CD4-positive, alpha-beta T cell treated with Interleukin-2 at 100 ng/mL for 4 hours (primary cell): ENCODE measurements at regions not wholly inside any gene's neighbourhood (a gene's known extent, or its start where the extent isn't known, plus 50 kb on each side); places are given as distances from the start of the nearest gene placed in this dataset.
A peak's percentile ranks its signal among the peaks of the same experiment; 100 is the strongest.

Experiments
- DNase-seq: peaks from one replicate; pipeline ENCODE4 v3.0.0-alpha.2; 2020; ENCODE audit warnings: low spot score

GRCh38 chr1:209223791-209224190 lies 359.7 kb upstream of the CAMK1G start:
- DNase-seq = no peak

GRCh38 chr1:209224886-209225285 lies 358.6 kb upstream of the CAMK1G start:
- no peak for DNase-seq

DNA sequence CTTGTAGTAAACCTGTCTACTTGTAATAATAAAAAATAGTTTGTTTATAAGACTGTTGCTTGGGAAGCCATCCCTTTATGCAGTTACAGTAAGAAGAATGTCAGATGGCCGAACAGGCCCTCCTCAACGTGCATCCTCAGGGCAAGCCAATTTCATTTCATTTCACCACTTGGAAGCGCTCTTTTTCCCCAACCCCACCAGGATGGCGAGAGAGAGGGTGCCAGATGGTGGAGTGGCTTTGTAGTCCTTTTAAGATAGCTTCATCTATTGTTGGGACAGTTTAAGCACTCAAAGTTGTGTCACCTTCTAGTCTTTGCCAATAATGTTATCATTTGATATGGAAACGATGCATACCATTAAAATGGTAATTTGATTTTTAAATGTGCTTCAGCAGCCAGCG lies 356.3 kb upstream of the CAMK1G start:
- no peak for DNase-seq

- no peak for DNase-seq
These were observed 355.6 kb upstream of the CAMK1G start for GRCh38 chr1:209227941-209228340.

GRCh38 chr1:209229494-209230061 lies 353.9 kb upstream of the CAMK1G start:
- no peak for DNase-seq

- DNase-seq = no peak
These were observed 353.2 kb upstream of the CAMK1G start for GRCh38 chr1:209230314-209230713.

DNA sequence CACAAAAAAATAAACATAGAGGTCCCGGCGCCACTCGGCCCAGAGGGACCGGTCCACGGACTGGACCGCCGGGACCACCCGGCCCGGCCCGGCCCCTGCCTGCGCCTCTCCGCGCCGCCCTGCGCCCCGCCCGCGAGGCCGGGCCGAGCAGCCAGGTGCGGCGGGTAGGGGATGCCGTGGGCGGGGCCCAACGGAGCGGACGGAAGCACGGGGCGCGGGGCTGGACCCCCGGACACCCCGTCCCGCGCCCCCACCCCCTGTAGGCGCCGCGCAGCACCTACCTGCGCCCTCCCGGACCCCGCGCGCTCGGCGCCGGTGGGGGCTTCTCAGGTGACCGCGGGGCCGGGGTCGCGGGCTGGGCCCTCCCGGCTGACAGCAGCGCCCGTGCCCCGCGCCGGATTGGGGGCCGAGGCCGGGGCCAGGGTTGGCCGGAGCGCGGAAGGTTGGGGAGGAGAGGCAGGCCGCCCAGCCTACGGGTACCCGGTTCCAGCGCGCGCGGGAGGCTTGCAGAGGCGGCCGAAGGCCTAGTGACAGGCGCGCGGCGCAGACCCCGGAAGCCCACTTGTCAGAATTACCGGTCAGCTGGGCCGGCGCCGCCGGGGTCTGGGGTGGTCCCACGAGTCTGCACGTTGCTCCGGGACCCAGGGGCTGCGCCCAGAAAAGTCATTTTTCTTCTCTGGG lies 351.9 kb upstream of the CAMK1G start:
- no peak for DNase-seq

DNA sequence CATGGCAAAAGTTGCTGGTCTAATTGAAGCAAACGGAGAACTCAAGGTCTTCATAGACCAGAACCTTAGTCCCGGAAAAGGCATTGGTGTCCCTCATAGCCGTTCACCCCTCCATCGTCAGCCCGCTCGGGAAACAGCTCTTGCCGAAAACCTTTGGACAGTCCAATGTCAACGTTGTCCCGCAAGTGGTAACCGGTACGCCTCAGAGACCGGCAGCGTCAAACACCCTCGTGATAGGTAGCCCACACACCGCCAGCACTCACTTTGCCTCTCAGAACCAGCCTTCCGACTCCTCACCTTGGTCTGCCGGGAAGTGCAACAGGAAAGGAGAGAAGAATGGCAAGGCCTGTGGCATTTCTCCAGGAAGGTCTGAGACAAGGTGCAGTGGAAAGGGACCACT lies 351.3 kb upstream of the CAMK1G start:
- DNase-seq = no peak

- no peak for DNase-seq
These were observed 350.8 kb upstream of the CAMK1G start for GRCh38 chr1:209232759-209233158.

GRCh38 chr1:209235166-209235565 lies 348.3 kb upstream of the CAMK1G start:
- no peak for DNase-seq

DNA sequence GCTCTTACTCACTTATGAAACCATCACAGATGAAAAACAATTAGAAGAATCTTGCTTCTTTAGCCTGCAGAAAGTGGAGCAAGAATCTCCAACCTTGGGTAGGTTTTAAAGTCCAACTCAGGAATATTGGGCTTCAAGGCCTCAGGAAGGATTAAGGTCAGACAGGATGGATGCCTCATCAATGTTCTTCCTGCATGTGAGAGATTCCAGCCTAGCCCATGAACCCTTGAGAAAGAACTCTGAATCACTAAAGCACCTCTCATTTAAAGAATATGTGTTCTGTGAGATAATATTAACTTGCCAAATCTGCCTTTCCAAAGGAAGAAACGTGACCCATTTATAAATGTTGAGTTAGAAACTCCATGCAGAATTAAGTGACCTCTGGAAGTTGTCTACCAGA lies 345.2 kb upstream of the CAMK1G start:
- DNase-seq = no peak

GRCh38 chr1:209240351-209240750 lies 343.2 kb upstream of the CAMK1G start:
- no peak for DNase-seq

GRCh38 chr1:209241487-209241886 lies 342.0 kb upstream of the CAMK1G start:
- DNase-seq = no peak

- peak; percentile 52 for DNase-seq
These were observed 334.8 kb upstream of the CAMK1G start for GRCh38 chr1:209248649-209249279.

GRCh38 chr1:209249280-209249670 lies 334.2 kb upstream of the CAMK1G start:
- DNase-seq = no peak

GRCh38 chr1:209249785-209250440 lies 333.6 kb upstream of the CAMK1G start:
- no peak for DNase-seq

DNA sequence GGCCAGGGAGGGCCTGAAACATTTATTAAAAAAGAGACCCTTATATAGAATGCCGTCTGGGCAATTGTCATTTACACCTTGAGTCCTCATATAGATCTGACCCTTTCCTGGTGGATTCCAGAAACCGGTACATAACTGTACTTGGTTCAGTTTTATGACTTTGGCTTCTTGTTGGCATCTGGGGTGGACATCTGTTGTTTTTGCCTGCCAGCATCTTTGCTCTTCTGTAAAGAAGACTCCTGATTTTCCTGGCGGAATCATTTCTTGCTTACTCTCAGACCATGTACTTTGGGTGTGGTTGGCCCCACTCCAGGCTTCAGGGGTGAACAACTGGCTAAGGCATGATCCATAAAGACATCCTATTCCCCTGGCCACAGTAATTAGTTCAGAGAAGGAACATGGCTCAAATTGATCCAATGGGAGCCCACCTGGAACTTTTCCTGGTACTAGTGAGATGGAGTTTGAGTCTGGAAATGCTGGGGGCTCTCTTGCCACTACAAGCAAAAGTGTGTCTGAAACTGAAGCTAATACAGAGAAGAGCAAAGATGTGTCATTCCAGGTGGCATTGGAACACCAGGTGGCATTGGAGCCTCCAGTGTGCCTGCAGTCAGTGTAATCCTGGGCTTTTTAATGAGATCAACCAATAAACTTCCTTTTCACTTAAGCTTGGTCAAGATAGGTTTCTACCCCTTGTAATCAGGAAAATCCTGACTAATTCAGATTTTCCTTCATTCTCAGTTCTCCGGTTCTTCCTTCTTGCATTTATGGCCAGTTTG lies 332.5 kb upstream of the CAMK1G start:
- DNase-seq = no peak

- no peak for DNase-seq
These were observed 326.7 kb upstream of the CAMK1G start for GRCh38 chr1:209256766-209257350.

GRCh38 chr1:209257454-209257853 lies 326.1 kb upstream of the CAMK1G start:
- DNase-seq = no peak

DNA sequence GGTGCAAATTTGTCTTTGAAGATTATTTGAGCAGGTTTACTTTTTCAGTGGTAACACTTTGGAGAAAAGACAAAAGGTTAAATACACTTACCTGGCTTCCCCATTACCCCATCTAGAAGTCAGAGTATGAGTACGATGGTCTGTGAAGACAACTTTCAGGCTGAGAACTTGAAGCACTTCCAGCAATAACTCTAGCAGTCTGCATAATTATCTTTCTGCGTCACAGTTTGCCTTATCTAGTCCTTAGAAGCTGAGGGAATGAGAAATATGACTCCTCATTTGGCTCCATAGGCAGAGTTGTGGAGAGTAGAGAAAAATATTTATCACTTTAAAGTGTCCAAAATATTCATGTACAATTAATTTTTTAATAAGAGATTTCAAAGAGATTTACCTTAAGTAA lies 323.4 kb upstream of the CAMK1G start:
- DNase-seq = no peak

GRCh38 chr1:209262631-209263030 lies 320.9 kb upstream of the CAMK1G start:
- DNase-seq = no peak

DNA sequence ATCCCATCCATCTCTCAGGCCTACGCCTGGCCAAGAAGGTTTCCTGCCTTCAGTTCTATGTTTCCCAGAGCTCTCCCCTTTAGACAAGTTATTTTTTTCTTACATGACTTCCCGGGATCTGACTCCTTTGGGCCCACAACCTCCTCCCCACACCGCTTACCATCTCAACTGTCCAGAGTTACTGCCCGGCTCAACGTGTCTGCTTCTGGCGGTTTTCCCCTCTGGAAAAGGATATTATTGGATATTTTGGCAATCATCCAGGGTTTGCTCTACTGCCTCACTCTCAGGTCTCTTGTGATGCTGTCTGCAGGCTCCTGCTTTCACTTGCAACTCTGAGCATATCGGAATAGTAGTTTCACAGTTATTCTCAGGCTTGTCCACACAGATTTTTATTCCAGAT lies 318.2 kb upstream of the CAMK1G start:
- no peak for DNase-seq
